GM20000 (cell line): ENCODE measurements at regions not wholly inside any gene's neighbourhood (a gene's known extent, or its start where the extent isn't known, plus 50 kb on each side); places are given as distances from the start of the nearest gene placed in this dataset.

Experiments used
- DNase-seq: peaks from one replicate; pipeline ENCODE4 v3.0.0; 2012; ENCODE audit warnings: low spot score
- TF ChIP-seq, protein P1 (sequence below): IDR thresholded peaks from 2 replicates; pipeline ENCODE4 v1.5.1; 2012; ENCODE audit warnings: mild to moderate bottlenecking, control low read depth; ENCODE audit errors: extremely low read depth, missing control alignments

DNA sequence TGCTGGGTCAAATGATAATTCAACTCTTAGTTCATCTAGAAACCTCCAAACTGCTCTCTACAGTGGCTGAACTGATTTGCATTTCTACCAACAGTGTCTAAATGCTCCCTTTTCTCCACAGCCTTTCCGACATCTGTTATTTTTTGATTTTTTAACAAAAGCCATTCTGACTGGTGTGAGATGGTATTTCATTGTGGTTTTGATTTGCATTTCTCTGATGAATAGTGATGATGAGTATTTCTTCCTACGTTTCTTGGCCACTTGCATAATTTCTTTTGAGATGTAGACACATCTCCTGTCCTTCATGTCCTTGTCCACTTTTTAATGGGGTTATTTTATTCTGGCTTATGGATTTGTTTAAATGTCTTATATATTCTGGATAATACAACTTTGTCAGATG, 298.2 kb upstream of the ARSJ start:
- TF ChIP-seq, protein P1, sequence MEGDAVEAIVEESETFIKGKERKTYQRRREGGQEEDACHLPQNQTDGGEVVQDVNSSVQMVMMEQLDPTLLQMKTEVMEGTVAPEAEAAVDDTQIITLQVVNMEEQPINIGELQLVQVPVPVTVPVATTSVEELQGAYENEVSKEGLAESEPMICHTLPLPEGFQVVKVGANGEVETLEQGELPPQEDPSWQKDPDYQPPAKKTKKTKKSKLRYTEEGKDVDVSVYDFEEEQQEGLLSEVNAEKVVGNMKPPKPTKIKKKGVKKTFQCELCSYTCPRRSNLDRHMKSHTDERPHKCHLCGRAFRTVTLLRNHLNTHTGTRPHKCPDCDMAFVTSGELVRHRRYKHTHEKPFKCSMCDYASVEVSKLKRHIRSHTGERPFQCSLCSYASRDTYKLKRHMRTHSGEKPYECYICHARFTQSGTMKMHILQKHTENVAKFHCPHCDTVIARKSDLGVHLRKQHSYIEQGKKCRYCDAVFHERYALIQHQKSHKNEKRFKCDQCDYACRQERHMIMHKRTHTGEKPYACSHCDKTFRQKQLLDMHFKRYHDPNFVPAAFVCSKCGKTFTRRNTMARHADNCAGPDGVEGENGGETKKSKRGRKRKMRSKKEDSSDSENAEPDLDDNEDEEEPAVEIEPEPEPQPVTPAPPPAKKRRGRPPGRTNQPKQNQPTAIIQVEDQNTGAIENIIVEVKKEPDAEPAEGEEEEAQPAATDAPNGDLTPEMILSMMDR: no peak
- no peak for DNase-seq

DNA sequence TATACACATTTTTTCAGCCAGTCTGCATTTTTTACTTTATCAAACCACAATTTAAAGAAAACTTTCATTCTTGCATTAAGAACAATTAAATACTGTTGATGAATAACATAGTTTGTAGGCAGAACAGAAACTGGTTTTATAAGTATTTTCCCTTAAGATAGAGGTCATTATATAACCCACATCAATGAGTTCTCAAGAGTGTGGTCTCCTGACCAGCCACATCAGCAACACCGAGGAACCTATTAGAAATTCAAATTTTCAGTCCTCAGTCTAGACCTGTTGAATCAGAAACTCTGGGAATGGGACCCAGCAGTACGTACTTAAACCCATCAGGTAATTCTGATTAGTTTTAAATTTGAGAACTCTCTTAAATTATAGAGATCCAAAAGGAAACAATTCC, 299.6 kb upstream of the ARSJ start:
- TF ChIP-seq, protein P1: no peak

DNA sequence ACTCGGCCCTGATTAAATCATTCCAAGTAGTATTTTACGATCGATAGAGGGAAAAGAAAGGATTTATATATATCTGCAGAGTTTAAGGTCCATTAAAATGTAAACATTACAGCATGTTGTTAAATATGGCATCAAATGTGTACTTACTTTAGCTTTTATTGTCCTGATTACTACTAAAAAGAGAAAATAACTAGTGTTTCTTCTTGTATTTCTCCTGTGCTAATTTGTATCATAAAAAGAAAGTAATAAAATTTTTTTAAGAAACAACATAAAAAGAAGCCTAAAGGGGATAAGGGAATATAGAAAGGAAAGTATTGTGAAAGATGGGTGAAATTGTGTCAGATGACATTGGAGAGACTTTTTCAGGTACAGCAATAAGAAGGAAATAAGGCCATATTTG, 300.3 kb upstream of the ARSJ start:
- no peak for DNase-seq
- TF ChIP-seq, protein P1: no peak

More for the DNA sequence above, 299.6 kb upstream of the ARSJ start:
- no peak for DNase-seq

DNA sequence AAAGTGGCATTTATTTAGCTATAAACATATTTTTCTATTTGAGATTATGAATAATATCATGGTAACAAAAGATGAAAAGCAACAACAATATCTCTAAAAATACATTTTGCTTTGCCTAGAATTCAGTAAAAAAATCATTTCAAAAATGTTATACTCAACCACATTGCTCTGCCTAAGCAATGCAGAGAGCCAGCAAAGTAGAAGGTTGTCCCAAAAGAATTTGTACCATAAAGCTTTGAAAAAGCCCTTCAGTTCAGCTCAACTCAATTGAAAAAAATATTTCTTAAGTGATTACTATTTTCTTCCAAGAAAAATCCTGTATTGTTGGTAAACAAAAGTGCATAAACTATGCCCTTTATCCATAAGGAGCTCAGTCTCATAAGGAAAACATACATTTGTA, 301.2 kb upstream of the ARSJ start:
- TF ChIP-seq, protein P1: no peak

DNA sequence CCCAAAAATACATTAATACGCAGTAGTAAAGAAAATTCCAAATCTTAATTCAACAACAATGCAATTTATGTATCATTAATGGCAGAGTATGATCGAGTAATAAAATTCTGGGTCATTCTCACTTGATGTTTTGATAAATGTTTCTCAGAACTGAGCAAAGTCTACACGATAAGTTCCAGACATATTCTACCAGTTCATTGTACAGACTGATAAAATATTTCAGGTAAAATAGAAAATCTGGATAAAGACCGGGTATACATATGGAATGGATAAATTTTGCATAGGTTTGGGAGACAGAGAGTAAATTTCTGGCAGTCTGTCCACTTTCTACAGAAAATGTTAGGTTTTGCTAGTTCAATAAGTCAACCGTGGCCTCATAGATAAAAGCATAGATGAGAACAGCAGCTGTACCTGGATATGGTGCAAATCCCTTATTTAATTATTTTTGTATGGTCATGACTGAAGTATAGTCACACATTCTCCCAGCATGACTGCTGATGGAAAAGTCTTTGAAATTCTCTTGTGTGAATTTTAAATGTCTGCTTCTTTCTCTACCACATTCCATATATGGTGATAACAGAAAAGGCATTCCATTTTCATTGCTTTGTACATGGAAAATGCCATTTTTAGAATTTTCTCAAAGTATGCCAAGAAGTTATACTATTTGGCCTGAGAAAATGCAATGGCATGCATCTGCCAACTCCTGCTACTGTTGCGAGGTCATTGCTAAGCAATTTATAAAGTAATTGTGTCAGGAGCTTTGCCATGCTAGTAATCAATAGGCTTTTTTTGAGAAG, 301.9 kb upstream of the ARSJ start:
- TF ChIP-seq, protein P1: no peak
- no peak for DNase-seq

More for the DNA sequence above, 301.2 kb upstream of the ARSJ start:
- DNase-seq: no peak

DNA sequence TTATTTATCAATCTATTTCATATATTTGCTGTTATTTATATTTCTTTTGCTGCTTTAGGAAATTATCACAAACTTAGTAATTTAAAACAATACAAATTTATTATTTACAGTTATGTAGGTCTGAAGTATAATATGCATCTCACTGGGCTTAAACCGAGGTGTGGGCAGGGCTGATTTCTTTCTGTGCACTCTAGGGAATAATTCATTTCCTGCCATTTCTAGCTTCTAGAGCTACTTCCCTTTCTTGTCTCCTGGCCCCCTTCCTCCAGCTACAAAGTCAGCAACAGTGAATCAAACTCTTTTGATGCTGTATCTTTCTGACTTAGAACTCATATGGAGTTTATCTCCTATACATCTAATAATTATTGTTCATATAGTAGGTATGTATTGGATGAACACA, 303.5 kb upstream of the ARSJ start:
- no peak for DNase-seq
- TF ChIP-seq, protein P1: no peak

DNA sequence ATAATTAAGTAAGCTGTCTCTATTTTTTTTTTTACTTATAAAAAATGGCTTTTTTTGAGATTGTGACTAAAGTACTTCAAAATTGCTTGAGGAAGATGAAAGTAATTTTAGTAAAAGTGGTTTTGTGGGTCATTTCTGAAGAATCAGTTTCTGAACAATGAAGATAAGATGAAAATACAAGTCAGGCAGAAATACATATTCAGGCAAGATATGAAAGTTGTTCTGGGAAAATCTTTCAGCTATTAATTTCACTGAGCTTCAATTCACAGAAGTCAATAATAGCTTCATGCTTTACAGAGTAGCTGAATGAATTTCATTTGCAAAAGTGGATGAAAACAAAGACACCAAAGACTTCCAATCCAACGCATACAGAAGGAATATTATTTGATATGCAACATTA, 305.2 kb upstream of the ARSJ start:
- no peak for DNase-seq

More for the DNA sequence above, 305.2 kb upstream of the ARSJ start:
- TF ChIP-seq, protein P1: no peak
